ENCODE measurements at regions not wholly inside any gene's neighbourhood (a gene's known extent, or its start where the extent isn't known, plus 50 kb on each side); places are given as distances from the start of the nearest gene placed in this dataset.

DNA sequence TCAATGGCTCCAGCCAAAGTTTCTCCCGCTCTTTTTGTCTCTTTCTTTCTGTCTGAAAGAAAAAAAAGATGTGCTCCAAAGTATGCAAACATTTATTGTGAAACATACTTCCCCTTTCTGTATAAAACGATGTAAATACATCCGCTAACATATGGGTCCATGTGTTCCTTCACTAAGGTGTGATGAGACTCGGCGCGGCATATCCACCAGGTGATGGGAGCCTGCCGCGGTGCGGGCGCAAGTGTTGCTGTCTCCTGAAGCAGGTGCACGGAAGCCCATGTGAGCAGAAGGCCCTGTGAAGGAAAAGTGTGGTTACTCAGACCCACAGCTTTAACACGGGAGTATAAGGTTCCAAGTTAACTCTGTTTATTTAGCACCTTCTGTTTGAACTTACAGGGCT is 466.6 kb upstream of the C1orf87 start:
- TF ChIP-seq EZH2 (IDR thresholded peaks at IDR 0.05), result no peak
- no peak for TF ChIP-seq POLR2AphosphoS5 (IDR thresholded peaks at IDR 0.05; ENCODE audit: borderline replicate concordance, low read depth, low read length)
- TF ChIP-seq FOXP2 (optimal IDR thresholded peaks at IDR 0.05; ENCODE audit: control extremely low read depth, extremely low read length, insufficient read depth), result no peak

All from SK-N-MC (cell line).